NCI-H748 (cell line): ENCODE measurements at regions not wholly inside any gene's neighbourhood (a gene's known extent, or its start where the extent isn't known, plus 50 kb on each side); places are given as distances from the start of the nearest gene placed in this dataset.

Experiments
- DNase-seq: peaks from one replicate; lab custom pipeline; 2025; ENCODE audit not compliant: unreplicated experiment; lab: John Stamatoyannopoulos, UW

DNA sequence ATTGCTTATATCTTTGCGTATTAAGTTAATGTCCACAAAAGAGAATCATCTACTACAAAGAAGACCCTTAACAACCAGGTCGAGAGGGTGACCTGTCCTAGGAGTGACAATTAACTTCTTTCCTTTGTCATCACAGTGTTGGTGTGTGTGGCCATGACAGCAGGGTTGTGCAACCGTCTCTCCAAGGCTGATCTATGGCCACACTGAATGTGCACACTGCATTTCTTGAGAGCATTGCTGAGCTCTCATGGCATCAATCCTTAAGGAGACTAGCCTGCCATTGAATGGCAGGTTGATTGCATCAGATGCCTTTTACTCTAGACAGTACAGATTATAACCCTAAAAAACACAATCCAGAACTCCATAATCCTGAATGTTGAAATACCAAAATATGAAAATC, 86.5 kb upstream of the OLFM3 start:
- no peak for DNase-seq

GRCh38 chr1:102074874-102075273, 78.1 kb upstream of the OLFM3 start:
- DNase-seq, result no peak

GRCh38 chr1:102071451-102071850, 74.7 kb upstream of the OLFM3 start:
- DNase-seq, result no peak

- DNase-seq, result no peak
These were observed 53.8 kb upstream of the OLFM3 start for GRCh38 chr1:102050556-102050955.

DNA sequence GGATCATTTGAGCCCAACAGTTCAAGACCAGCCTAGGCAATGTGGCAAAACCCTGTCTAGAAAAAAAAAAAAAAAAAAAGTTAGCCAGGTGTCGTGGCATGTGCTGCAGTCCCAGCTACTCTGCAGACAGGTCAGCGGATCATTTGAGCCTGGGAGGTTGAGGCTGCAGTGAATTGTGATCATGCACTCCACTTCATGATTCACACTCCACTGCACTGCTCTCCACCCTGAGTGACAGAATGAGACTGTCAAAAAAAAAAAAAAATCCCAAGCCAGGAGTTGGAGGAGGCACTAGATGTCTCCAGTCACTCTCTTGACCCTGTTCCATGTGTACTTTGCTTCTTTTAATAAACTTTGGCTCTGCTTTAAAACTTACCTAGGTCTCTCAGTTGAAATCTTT, 51.0 kb upstream of the OLFM3 start:
- DNase-seq, result no peak
